HG03558 (cell line): ENCODE measurements at regions not wholly inside any gene's neighbourhood (a gene's known extent, or its start where the extent isn't known, plus 50 kb on each side); places are given as distances from the start of the nearest gene placed in this dataset.

Source experiments
- ATAC-seq: cut with Tn5 transposase; IDR thresholded peaks from one replicate; pipeline ENCODE4 v1.9.1; 2021; ENCODE audit warnings: moderate number of reproducible peaks; ENCODE audit not compliant: unreplicated experiment; ENCODE audit errors: extremely low read depth

- ATAC-seq: no peak
Measured at GRCh38 chr6:163996491-163996890, 582.0 kb downstream of the QKI start.

- no peak for ATAC-seq
Measured at GRCh38 chr6:163994566-163994965, 580.0 kb downstream of the QKI start.

DNA sequence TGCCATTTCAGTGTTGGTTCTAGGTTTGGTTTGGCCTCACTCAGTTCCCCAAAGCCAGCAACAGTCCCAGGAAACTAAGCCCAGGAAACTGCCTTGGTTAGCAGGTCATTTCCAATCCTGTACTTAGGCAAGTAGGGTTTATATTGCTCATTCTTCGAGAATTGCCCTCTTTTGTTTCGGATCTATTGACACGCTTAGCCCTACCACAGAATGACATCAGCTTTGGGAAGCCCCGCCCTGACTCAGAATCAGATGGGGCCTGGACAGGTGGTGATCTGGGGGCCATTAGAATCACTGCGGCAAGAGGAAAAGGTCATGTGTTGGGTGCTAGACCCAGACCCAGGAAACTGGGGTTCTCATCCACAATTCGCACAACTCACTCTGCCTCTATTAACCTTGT is 578.2 kb downstream of the QKI start:
- ATAC-seq: no peak

- ATAC-seq: no peak
Measured at GRCh38 chr6:163992056-163992455, 577.5 kb downstream of the QKI start.

GRCh38 chr6:163991321-163991720 is 576.8 kb downstream of the QKI start:
- no peak for ATAC-seq

DNA sequence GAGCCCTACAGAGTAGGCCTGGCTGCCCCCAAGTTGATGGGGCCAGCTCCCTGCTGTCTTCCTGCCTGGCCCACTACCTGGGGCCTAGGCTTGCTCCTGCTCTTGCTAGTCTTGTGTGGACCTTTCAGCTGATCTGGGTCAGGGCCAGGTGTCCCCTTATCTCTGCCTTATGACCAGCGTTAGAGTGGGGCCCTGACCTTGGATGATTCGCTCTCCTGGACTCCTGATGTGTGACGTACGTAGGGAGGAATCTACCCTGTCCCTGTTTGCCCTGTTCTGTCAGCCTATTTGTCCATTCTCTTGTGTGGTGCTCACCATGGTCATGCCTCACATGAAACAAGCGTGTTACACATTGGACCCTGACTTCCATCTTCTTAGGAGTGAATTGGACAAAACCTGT is 571.8 kb downstream of the QKI start:
- ATAC-seq: no peak

- ATAC-seq: no peak
Measured at GRCh38 chr6:163985710-163986109, 571.2 kb downstream of the QKI start.

GRCh38 chr6:163985040-163985439 is 570.5 kb downstream of the QKI start:
- no peak for ATAC-seq

DNA sequence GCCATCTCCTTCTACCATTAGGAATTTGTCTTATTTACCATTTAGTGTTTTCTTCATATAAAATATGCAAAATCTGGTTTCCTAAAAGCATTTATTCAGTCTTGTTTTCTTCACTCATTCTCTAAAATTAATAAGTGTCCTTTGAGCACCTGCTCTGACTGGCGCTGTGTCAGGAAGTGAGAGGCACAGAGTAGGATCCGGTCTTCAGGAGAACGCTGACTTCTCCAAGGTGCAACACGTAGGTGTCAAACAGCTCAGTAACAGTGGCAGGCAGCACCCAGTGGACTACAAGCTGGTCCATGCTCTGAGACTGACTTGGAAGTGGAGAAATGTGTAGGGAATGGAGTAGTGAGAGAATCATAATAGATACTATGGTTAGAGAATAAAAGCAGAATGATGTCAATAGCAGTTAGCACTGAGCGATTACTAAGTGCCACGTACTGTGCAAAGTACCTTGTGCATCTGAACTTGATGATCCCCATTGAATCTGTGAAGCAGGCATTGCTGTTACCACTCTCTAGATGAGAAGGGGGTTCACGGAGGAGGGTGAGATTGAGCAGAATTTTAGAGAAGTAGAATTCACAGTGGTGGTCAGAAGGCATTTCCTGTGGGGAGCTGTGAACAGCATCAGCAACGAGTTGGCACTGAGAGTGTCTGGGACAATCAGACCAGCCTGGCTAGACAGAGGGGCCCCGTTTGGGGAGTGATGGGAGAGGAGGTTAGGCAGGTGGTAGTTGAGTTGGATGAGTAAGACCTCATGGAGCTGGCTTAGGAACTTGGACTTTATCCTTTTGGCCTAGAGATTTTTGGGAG is 569.8 kb downstream of the QKI start:
- no peak for ATAC-seq

GRCh38 chr6:163983679-163984078 is 569.2 kb downstream of the QKI start:
- ATAC-seq: no peak

DNA sequence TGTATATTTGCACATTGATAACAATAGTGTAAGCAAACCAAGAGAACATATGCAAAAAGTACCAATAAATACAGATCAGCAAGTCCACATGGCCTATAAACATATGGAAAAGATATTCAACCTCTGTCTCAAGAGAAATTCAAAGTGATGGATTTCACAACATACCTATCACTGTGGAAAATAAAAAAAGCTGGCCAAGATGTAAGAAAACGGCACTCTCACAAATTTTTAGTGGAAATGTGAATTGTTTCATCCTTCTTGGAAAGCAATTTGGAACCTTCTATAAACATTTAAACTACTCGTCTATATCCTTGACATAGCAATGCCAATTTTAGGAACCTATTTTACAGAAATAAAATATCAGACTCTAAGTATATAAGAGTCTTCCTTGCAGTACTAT is 559.8 kb downstream of the QKI start:
- no peak for ATAC-seq

- ATAC-seq: no peak
Measured at GRCh38 chr6:163971841-163972838, 557.6 kb downstream of the QKI start.

GRCh38 chr6:163970846-163971564 is 556.5 kb downstream of the QKI start:
- no peak for ATAC-seq

DNA sequence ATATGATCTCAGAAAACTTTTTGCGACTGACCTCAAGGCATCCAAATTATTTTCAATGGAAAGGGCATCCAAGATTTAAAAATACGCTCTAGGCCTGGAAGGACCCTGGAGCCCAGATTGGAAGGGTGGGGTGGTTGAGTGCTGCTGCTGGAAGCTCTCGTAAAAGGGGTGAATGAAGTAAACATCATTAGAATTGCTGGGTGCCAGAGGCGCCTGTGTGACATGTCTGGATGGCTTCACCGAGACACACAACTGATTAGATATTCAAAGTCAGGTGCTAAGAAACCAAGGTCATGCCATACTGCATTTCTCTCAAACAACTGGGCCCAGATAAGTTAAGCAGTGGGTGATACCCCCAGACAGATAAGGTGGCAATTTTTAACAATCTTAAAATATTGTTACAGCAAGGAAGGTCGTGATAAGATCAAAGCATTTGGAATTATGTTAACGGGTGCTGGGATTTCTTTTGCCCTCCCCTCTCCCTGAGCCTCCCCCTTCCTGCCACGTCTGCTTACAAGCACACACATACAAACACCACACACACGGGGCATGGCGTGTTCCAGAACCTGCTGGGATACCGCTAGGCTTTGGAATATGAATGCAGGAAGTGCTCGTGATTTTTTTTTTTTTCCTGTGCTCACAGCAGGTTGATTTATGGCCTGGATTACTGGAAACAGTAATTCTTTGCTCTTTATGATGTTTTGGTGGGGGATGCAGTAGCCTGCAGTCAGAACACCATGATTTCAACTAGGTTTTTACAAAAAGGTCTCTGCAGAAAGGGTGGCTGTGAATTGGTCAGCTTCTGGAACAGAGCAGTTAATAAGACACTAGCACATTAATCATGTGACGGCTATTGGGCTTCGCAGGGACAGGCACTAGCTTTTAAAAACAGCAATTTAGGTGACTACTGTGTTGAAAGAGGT is 551.2 kb downstream of the QKI start:
- ATAC-seq: no peak

DNA sequence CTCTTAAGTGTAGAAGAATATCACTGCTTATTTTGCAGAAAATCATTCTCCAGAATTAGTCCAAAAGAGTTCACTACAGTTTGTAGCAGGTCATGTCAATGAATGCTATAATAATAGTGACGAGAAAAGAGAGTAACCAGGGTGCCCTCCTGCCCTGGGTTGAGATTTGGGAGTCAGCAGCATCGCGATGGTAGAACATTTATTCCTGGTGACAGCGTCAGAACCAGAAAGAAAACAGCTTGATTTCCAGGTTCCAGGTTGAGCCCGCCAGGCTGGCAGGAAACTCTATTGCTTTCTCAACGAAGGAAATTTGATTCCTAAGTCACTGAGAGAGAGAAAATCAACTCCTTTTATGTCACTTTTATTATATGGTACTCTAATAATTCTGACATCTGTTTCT is 550.3 kb downstream of the QKI start:
- no peak for ATAC-seq

- ATAC-seq: no peak
Measured at GRCh38 chr6:163963205-163964120, 548.9 kb downstream of the QKI start.

GRCh38 chr6:163962627-163963117 is 548.2 kb downstream of the QKI start:
- no peak for ATAC-seq

- ATAC-seq: no peak
Measured at GRCh38 chr6:163960128-163960527, 545.6 kb downstream of the QKI start.
